GM18861 (cell line): ENCODE measurements at regions not wholly inside any gene's neighbourhood (a gene's known extent, or its start where the extent isn't known, plus 50 kb on each side); places are given as distances from the start of the nearest gene placed in this dataset.

Experiments used
- ATAC-seq: cut with Tn5 transposase; IDR thresholded peaks from one replicate; pipeline ENCODE4 v1.9.1; 2021; ENCODE audit not compliant: unreplicated experiment

GRCh38 chrX:124820738-124821137 lies 474.4 kb downstream of the SH2D1A start:
- ATAC-seq, result no peak

GRCh38 chrX:124827258-124827845 lies 481.0 kb downstream of the SH2D1A start:
- ATAC-seq, result no peak

- no peak for ATAC-seq
These were observed 483.6 kb downstream of the SH2D1A start for GRCh38 chrX:124829930-124830329.

- ATAC-seq, result no peak
These were observed 482.9 kb upstream of the TEX13C start for GRCh38 chrX:124836786-124837185.

- ATAC-seq, result no peak
These were observed 477.5 kb upstream of the TEX13C start for GRCh38 chrX:124842205-124842604.

GRCh38 chrX:124860736-124861135 lies 458.9 kb upstream of the TEX13C start:
- no peak for ATAC-seq

- ATAC-seq, result no peak
These were observed 457.4 kb upstream of the TEX13C start for GRCh38 chrX:124862301-124862700.

- no peak for ATAC-seq
These were observed 456.4 kb upstream of the TEX13C start for GRCh38 chrX:124863303-124863702.

GRCh38 chrX:124887572-124887971 lies 432.1 kb upstream of the TEX13C start:
- ATAC-seq, result no peak

GRCh38 chrX:124895947-124896346 lies 423.7 kb upstream of the TEX13C start:
- no peak for ATAC-seq

GRCh38 chrX:124902953-124903352 lies 416.7 kb upstream of the TEX13C start:
- no peak for ATAC-seq

GRCh38 chrX:124910611-124911010 lies 409.1 kb upstream of the TEX13C start:
- ATAC-seq, result no peak

- no peak for ATAC-seq
These were observed 402.7 kb upstream of the TEX13C start for GRCh38 chrX:124917011-124917410.

GRCh38 chrX:124925681-124926080 lies 394.0 kb upstream of the TEX13C start:
- ATAC-seq, result no peak

- ATAC-seq, result no peak
These were observed 388.4 kb upstream of the TEX13C start for GRCh38 chrX:124931241-124931640.

- no peak for ATAC-seq
These were observed 387.7 kb upstream of the TEX13C start for GRCh38 chrX:124931958-124932357.

GRCh38 chrX:124938715-124939114 lies 381.0 kb upstream of the TEX13C start:
- no peak for ATAC-seq

GRCh38 chrX:124940531-124940930 lies 379.1 kb upstream of the TEX13C start:
- no peak for ATAC-seq

- ATAC-seq, result no peak
These were observed 365.3 kb upstream of the TEX13C start for GRCh38 chrX:124954402-124954801.

GRCh38 chrX:124960454-124960853 lies 359.2 kb upstream of the TEX13C start:
- ATAC-seq, result no peak

- ATAC-seq, result no peak
These were observed 356.0 kb upstream of the TEX13C start, which contains the start of gene TENM1 for GRCh38 chrX:124963717-124964116. TENM1 (minus strand) TSS chrX:124963817.

- no peak for ATAC-seq
These were observed 344.2 kb upstream of the TEX13C start for GRCh38 chrX:124975456-124975855.

GRCh38 chrX:124981420-124981819 lies 338.3 kb upstream of the TEX13C start:
- ATAC-seq, result no peak
